GM21723 (cell line): ENCODE measurements at regions not wholly inside any gene's neighbourhood (a gene's known extent, or its start where the extent isn't known, plus 50 kb on each side); places are given as distances from the start of the nearest gene placed in this dataset.
A peak's percentile ranks its signal among the peaks of the same experiment; 100 is the strongest.
"Not testable (repeated sequence)": the region's sequence is repeated elsewhere in the genome, so short reads cannot be mapped to it uniquely, and the experiment has no call there.

Experiments
- ATAC-seq: cut with Tn5 transposase; IDR thresholded peaks from one replicate; pipeline ENCODE4 v1.9.1; 2021; ENCODE audit warnings: mild to moderate bottlenecking, moderate library complexity; ENCODE audit not compliant: unreplicated experiment

GRCh38 chr12:89191597-89191996 lies 160.7 kb downstream of the DUSP6 start:
- not testable (repeated sequence) for ATAC-seq

- no peak for ATAC-seq
These were observed 162.9 kb downstream of the DUSP6 start for GRCh38 chr12:89189448-89189847.

- no peak for ATAC-seq
These were observed 164.8 kb downstream of the DUSP6 start for GRCh38 chr12:89187507-89187906.

- no peak for ATAC-seq
These were observed 166.4 kb downstream of the DUSP6 start for GRCh38 chr12:89185889-89186288.

GRCh38 chr12:89185181-89185580 lies 167.1 kb downstream of the DUSP6 start:
- no peak for ATAC-seq

- no peak for ATAC-seq
These were observed 168.3 kb downstream of the DUSP6 start for GRCh38 chr12:89183985-89184435.

- ATAC-seq = no peak
These were observed 170.9 kb downstream of the DUSP6 start for GRCh38 chr12:89181271-89181920.

- ATAC-seq = no peak
These were observed 171.8 kb downstream of the DUSP6 start for GRCh38 chr12:89180496-89180895.

- ATAC-seq = no peak
These were observed 172.3 kb downstream of the DUSP6 start for GRCh38 chr12:89179983-89180382.

GRCh38 chr12:89179245-89179644 lies 173.1 kb downstream of the DUSP6 start:
- no peak for ATAC-seq

GRCh38 chr12:89177802-89178395 lies 174.4 kb downstream of the DUSP6 start:
- ATAC-seq = no peak

GRCh38 chr12:89176676-89177075 lies 175.6 kb downstream of the DUSP6 start:
- no peak for ATAC-seq

GRCh38 chr12:89173678-89174077 lies 178.6 kb downstream of the DUSP6 start:
- ATAC-seq = no peak

GRCh38 chr12:89173096-89173495 lies 179.2 kb downstream of the DUSP6 start:
- no peak for ATAC-seq

GRCh38 chr12:89172224-89172623 lies 180.1 kb downstream of the DUSP6 start:
- ATAC-seq = no peak

- ATAC-seq = no peak
These were observed 183.0 kb downstream of the DUSP6 start for GRCh38 chr12:89169321-89169720.

GRCh38 chr12:89167986-89168385 lies 184.3 kb downstream of the DUSP6 start:
- ATAC-seq = no peak

- peak; percentile 98 for ATAC-seq
These were observed 185.8 kb downstream of the DUSP6 start for GRCh38 chr12:89166525-89166934.

- ATAC-seq = no peak
These were observed 186.2 kb downstream of the DUSP6 start for GRCh38 chr12:89166121-89166520.

GRCh38 chr12:89165703-89166102 lies 186.6 kb downstream of the DUSP6 start:
- no peak for ATAC-seq

- ATAC-seq = no peak
These were observed 188.4 kb downstream of the DUSP6 start for GRCh38 chr12:89163918-89164317.

- ATAC-seq = no peak
These were observed 189.6 kb downstream of the DUSP6 start for GRCh38 chr12:89162589-89163261.
